Retinal pigment epithelial cell (primary cell): ENCODE measurements at regions not wholly inside any gene's neighbourhood (a gene's known extent, or its start where the extent isn't known, plus 50 kb on each side); places are given as distances from the start of the nearest gene placed in this dataset.

ENCODE experiments used
- DNase-seq: peaks from one replicate; pipeline ENCODE4 v3.0.0-alpha.2; 2010; ENCODE audit warnings: low read depth
- H3K4me3 ChIP-seq: 2 replicates; pipeline ENCODE4 v1.5.1; 2011; ENCODE audit warnings: mild to moderate bottlenecking, low read length, control low read depth, moderate library complexity
- TF ChIP-seq, protein P1 (sequence below): conservative IDR thresholded peaks from 2 replicates; pipeline ENCODE4 v1.5.1; 2011; ENCODE audit warnings: low read depth, low read length, control low read depth, inconsistent platforms

DNA sequence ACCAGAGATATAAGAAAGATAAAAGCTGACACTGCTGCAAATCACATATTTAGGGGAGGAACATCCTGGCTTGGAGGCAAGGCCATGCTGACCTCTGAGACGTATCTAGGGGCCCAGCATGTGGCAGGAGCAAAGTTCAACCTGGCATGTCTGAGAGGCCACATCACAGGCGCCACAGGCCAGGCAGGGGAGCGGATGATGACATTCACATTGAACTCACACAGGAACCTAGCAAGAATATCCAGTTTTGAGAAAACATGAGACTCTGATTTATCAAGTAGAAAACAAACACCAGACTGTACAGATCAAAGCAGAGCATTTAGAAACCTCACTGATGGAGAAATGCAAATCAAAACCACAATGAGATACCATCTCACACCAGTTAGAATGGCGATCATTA lies 64.2 kb upstream of the STK32A start:
- TF ChIP-seq, protein P1, sequence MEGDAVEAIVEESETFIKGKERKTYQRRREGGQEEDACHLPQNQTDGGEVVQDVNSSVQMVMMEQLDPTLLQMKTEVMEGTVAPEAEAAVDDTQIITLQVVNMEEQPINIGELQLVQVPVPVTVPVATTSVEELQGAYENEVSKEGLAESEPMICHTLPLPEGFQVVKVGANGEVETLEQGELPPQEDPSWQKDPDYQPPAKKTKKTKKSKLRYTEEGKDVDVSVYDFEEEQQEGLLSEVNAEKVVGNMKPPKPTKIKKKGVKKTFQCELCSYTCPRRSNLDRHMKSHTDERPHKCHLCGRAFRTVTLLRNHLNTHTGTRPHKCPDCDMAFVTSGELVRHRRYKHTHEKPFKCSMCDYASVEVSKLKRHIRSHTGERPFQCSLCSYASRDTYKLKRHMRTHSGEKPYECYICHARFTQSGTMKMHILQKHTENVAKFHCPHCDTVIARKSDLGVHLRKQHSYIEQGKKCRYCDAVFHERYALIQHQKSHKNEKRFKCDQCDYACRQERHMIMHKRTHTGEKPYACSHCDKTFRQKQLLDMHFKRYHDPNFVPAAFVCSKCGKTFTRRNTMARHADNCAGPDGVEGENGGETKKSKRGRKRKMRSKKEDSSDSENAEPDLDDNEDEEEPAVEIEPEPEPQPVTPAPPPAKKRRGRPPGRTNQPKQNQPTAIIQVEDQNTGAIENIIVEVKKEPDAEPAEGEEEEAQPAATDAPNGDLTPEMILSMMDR: no peak
- H3K4me3 ChIP-seq: no peak overlapping the region
- no peak for DNase-seq

DNA sequence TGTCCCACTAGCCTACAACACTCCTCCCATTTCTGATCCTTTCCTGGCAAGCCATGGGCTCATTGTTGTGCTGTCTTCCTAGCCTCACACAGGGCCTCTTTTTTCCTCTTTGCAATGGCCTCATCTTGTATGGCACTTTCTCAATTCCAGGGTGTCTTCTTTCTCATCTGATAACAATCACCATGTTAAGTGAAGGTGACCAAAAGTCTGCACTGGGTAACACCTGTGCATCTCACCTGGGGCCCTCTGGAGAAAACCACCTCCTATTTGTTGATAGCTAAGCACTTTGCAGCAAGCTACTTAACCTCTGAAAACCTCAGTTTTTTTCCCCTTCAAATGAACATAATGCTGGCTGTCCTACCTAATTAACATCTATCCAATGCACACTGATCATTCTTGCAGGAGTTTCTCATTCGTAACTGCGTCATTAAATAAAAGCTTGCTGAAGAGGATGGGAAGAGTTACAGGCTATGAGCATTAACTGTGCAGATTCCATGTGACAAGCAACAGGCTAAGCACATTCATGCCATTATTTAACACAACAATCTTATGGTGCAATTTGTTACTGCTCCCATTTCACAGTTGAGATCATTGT lies 60.1 kb upstream of the STK32A start:
- H3K4me3 ChIP-seq: no peak overlapping the region
- DNase-seq: peak; percentile 73
- TF ChIP-seq, protein P1: no peak

DNA sequence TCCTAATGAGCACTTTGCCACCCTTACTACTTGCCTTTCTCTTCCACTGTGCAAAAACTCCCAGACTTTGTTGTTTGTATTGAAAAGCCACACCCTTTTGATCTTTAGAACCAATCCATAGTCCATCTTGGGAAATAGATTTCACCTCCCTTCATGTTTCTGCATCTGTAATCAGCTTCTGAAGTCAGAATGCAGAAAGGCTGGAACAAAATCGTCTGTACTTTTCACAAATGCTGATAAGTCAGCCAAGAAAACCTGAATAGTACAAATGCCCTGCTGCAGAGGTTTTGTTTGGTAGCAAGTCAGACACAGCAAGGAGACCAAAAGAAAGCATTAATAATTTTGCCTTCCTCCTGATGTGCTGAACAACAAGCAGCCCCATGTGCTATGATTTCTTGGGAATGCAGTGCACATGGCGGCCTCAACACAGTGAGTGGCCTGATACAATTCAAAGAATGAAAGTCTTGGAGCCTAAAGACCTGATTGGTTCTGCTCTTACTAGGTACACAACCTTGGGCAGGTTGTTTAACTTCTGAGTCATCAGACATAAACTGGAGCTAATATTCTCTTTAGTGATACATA lies 59.2 kb upstream of the STK32A start:
- TF ChIP-seq, protein P1: no peak
- no peak overlapping the region for H3K4me3 ChIP-seq
- DNase-seq: no peak

DNA sequence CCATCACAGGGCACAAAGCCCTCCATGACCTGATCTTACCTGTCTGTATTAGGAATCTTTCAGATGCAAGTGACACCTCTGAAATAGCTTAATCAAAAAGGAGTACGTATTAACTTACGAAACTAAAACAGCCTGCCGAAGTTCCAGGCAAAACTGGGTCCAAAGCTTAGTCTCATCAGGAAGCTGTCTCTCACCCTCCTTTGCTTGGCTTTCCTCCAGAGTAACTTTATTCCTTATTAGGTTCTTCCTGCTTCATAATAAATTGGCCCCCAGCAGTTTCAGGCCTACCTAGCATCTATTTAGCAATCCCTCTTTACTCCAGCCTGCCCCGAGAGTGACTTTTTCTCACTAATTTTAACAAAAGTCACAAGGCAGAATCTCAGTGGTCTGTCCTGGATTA lies 58.4 kb upstream of the STK32A start:
- TF ChIP-seq, protein P1: no peak
- no peak for DNase-seq

DNA sequence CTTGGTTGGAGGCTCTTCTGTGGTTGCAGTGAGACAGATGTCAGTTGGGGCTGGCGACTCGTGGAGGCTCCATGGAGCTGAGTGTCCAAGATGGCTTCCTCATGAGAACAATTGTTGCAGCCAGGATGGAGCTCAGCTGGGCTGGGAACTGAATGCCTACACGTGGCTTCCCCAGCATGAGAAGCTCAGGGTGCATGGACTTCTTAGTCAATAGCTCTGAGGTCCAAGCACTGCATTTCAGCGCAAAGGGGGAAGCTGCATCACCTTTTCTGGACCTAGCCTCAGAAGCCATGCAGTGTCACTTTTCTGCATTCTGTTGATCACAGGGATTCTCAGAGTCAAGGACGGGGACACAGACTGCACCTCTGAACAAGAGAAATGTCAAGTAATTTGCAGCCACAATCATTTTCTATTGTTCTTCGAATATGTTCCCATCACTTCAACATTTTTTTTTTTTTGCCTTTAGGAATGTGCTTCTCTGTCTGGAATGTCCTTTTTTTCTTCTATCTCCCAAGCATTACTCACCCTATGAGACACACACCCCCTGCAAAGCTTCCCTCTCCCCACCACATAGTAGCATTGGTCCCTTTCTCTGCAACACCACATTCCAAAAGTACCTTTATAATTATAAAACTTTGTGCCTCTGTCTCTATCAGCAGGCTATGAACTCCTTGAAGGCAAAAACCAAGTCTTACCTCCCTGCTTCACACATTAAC lies 57.5 kb upstream of the STK32A start:
- TF ChIP-seq, protein P1: no peak
- H3K4me3 ChIP-seq: no peak overlapping the region
- DNase-seq: no peak

More for the DNA sequence above, 58.4 kb upstream of the STK32A start:
- H3K4me3 ChIP-seq: no peak overlapping the region

DNA sequence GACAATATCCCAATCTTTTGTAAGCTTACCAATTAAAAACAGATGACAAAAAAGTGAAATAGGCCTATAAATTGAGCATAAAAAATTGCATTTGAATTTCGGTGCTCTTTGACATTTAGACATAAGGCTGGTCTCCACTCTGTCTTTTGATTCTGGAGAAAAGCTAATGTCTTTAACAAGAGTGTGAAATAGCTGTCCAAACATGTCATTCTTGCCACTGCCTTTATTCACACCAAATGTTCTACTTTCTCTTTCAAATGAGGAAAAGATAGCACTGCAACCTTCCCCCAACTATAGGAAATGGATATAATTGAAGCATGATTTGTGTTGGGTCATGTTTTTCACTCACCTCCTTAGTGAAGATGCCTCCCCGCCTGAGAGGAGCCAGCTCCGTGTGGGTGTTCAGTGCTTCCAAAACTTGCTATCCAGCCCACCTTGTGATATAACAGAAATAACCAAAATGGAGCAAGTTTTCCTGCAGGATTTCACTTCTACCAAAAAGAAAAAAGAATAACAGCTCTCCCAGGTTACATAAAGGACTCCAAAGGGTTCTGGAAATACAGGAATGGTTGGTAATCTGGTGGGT lies 55.2 kb upstream of the STK32A start:
- TF ChIP-seq, protein P1: no peak
- H3K4me3 ChIP-seq: no peak overlapping the region
- no peak for DNase-seq
